Ovary (tissue), 7 donors: ENCODE measurements at regions not wholly inside any gene's neighbourhood (a gene's known extent, or its start where the extent isn't known, plus 50 kb on each side); places are given as distances from the start of the nearest gene placed in this dataset.

Experiments
- DNase-seq, 5 donors: peaks; one replicate each; pipeline ENCODE4 v3.0.0-alpha.2; 2019 to 2020
- H3K27ac ChIP-seq, 2 donors: fragments of 200-600 bp; one replicate each; pipeline versions ENCODE4 v1.5.1 to v1.8.0; 2019 to 2022
- H3K27me3 ChIP-seq: fragments of 200-600 bp; one replicate; pipeline ENCODE4 v1.8.0; 2022
- H3K36me3 ChIP-seq: fragments of 200-600 bp; sonication (generic); one replicate; pipeline ENCODE4 v1.5.1; 2019
- H3K4me1 ChIP-seq: one replicate; pipeline ENCODE4 v1.8.1; 2013; ENCODE audit warnings: mild to moderate bottlenecking, moderate library complexity; ENCODE audit not compliant: insufficient read depth
- H3K4me3 ChIP-seq: fragments of 200-600 bp; sonication (generic); one replicate; pipeline ENCODE4 v1.5.1; 2017
- H3K9me3 ChIP-seq, 2 donors: fragments of 200-600 bp in 1 of 2; sonication (generic) in 1 of 2; one replicate each; pipeline versions ENCODE4 v1.5.1 to v1.8.1; 2013 to 2019; ENCODE audit warnings: mild to moderate bottlenecking in 1 of 2, moderate library complexity in 1 of 2
- CTCF ChIP-seq, 3 donors: fragments of 450-650 bp in 2 of 3; fragments of 200-600 bp in 1 of 3; IDR thresholded peaks; one replicate each; pipeline versions ENCODE4 v1.5.1 to v1.8.0; 2016 to 2022; ENCODE audit warnings: antibody characterized with exemption in 3 of 3, mild to moderate bottlenecking in 1 of 3
- EP300 ChIP-seq: sonication (generic); formaldehyde crosslinking; IDR thresholded peaks from one replicate; pipeline ENCODE4 v1.6.1; 2017; ENCODE audit warnings: antibody characterized with exemption
- POLR2A ChIP-seq: fragments of 450-650 bp; IDR thresholded peaks from one replicate; pipeline ENCODE4 v1.6.1; 2017; ENCODE audit warnings: antibody characterized with exemption, mild to moderate bottlenecking, moderate library complexity
- WGBS, 3 donors: extraction: QIAGEN DNeasy Blood & Tissue Kit in 1 of 3; methylation state at CpG; one replicate each; pipeline versions ENCODE4 v1.1.5 to v1.1.7; 2013 to 2017; 5-methylcytosine and 5-hydroxymethylcytosine counted together
- intact Hi-C, 4 donors: fragments of 100-400 bp; cut with DNase I; formaldehyde crosslinking; loops; one replicate each; pipeline versions ENCODE4 v1.11.0 to v1.15.1; 2022 to 2023
- donor health status: DM: no; HTN: no; CAD: no; lungs with moderate emphysema.
- donor health status: DM: no; HTN: no; CAD: no.
- donor health status: Bipolar disorder and iron deficiency.
- donor health status: DM: no; HTN: no; CAD: no.
- donor health status: DM: yes; HTN: yes; CAD: no.

DNA sequence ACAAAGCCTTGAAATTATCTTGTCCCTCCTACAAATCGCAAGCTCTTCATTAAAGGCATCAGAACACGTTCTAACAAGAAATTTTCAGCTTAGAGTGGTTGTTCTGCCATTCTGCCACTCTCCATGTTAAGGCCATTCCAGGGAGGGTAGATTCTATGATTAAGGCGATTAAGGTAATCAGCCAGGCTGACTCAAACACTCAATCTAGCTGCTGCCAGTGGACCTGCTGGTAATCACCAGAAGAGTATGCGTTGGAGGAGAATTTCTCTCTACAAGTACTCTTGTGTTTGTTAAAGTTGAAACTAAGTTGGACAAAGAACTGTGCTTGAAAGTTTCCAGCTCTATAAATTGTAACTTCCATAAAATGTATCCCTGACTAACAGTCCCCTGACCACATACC, 149.2 kb upstream of the COL1A2 start:
- TF ChIP-seq EP300 (no peak), CTCF (IDR thresholded peaks at IDR 0.05) (no peak), POLR2A (no peak)
- Histone ChIP-seq H3K4me1 (no peaks in the 10 kb centered on the region), H3K27me3 (no peaks in the 10 kb centered on the region), H3K36me3 (no peaks in the 10 kb centered on the region), H3K4me3 (no peak overlapping the region), H3K9me3 (no peaks in the 10 kb centered on the region), H3K27ac (no peak overlapping the region)
- 78 to 88% (median 83%) methylated on average over 4 of the region's 4 CpGs for WGBS, 3 donors
- intact Hi-C loops, result no loop called here
- no peak for DNase-seq

GRCh38 chr7:94247970-94248369, 146.7 kb upstream of the COL1A2 start:
- no peaks in the 10 kb centered on the region for H3K36me3 ChIP-seq
- no peak overlapping the region for H3K27ac ChIP-seq
- DNase-seq, result no peak
- H3K9me3 ChIP-seq, result no peaks in the 10 kb centered on the region
- TF ChIP-seq EP300 (no peak), POLR2A (no peak), CTCF (IDR thresholded peaks at IDR 0.05) (no peak)
- no peak overlapping the region for H3K4me3 ChIP-seq
- H3K27me3 ChIP-seq, result no peaks in the 10 kb centered on the region
- intact Hi-C loops, result no loop called here
- no peaks in the 10 kb centered on the region for H3K4me1 ChIP-seq

DNA sequence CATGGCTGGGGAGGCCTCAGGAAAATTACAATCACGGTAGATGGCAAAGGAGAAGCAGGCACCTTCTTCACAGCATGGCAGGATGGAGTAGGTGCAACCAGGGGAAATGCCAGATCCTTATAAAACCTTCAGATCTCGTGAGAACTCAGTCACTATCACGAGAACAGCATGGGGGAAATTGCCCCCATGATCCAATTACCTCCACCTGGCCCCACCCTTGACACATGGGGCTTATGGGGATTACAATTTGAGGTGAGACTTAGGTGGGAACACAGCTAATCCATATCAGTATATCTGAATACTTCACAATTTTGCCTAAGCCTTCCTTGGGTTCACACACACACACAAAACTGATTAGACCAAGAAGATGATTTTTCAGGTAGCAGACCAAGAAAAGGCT, 145.1 kb upstream of the COL1A2 start:
- Histone ChIP-seq H3K9me3 (no peaks in the 10 kb centered on the region), H3K4me3 (no peak overlapping the region), H3K36me3 (no peaks in the 10 kb centered on the region), H3K27me3 (no peaks in the 10 kb centered on the region), H3K27ac (no peak overlapping the region), H3K4me1 (no peaks in the 10 kb centered on the region)
- intact Hi-C loops, result no loop called here
- DNase-seq, result no peak
- TF ChIP-seq EP300 (no peak), POLR2A (no peak), CTCF (IDR thresholded peaks at IDR 0.05) (no peak)
- WGBS, 3 donors, result 70 to 78% (median 74%) methylated on average over 3 of the region's 3 CpGs

DNA sequence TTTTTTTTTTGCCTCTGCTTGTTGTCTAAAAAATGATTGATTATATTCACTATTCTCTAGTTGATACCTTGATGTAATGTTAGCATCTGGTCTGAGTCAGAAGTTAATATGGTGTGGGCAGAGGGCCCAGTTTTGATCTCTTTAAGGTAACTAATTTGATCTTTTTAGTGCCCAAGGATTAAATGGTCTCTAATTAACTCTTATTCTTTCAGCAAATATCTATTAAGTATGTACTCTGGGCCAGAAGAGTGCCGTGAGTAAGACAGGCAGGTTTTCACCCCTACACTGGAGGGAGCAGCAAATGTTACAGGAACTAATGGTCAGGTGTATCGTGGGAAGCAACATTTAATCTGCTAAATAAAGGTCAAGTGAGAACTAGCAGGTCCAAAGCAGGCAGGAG, 144.6 kb upstream of the COL1A2 start:
- TF ChIP-seq EP300 (no peak), CTCF (IDR thresholded peaks at IDR 0.05) (no peak)
- no peak for DNase-seq
- WGBS, 3 donors, result 65 to 73% (median 72%) methylated on average over 2 of the region's 2 CpGs

GRCh38 chr7:94250987-94251386, 143.7 kb upstream of the COL1A2 start:
- intact Hi-C loops, result no loop called here
- Histone ChIP-seq H3K36me3 (no peaks in the 10 kb centered on the region), H3K27me3 (no peaks in the 10 kb centered on the region), H3K9me3 (no peaks in the 10 kb centered on the region), H3K4me3 (no peak overlapping the region), H3K27ac (no peak overlapping the region), H3K4me1 (no peaks in the 10 kb centered on the region)
- 73 to 91% (median 75%) methylated on average over 1 of the region's 1 CpG for WGBS, 3 donors
- no peak for TF ChIP-seq CTCF (IDR thresholded peaks at IDR 0.05)
- no peak for TF ChIP-seq EP300
- no peak for TF ChIP-seq POLR2A
- no peak for DNase-seq

More for the DNA sequence above, 144.6 kb upstream of the COL1A2 start:
- Histone ChIP-seq H3K9me3 (no peaks in the 10 kb centered on the region), H3K36me3 (no peaks in the 10 kb centered on the region), H3K4me3 (no peak overlapping the region), H3K27me3 (no peaks in the 10 kb centered on the region), H3K4me1 (no peaks in the 10 kb centered on the region), H3K27ac (no peak overlapping the region)
- intact Hi-C loops, result no loop called here
